ENCODE measurements at regions not wholly inside any gene's neighbourhood (a gene's known extent, or its start where the extent isn't known, plus 50 kb on each side); places are given as distances from the start of the nearest gene placed in this dataset.

DNA sequence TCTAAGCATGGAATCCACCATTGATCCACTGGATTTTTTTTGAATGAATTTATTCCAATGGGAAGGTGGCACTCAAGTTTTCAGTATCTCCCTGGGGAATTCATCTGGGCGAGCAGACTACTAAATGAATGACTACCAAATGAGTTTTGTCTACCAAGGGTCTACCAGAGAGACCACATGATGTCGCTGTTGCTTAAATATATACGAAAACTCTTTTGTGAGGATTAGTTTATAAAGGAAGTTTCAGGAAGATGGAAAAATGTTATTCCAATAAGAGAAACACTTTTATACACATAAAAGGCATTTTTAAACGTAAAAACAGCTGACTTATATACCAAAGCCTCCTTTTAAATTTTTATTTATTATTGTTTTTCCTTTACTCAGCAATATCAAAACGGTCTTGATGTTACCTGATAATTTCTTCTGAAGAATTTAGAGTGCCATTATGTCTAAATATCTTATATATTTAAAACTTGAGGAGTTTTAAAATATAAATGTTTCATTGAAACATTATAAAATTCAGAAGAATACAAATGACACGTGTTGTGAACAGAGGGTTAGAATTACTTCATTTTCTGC, 139.7 kb downstream of the HRH4 start:
- TF ChIP-seq POLR2AphosphoS5 (IDR thresholded peaks at IDR 0.05; ENCODE audit: low read depth, low read length): no peak
- no peak for TF ChIP-seq SIN3A (IDR thresholded peaks at IDR 0.05; ENCODE audit: borderline replicate concordance, insufficient read depth, low read length)
- no peak for TF ChIP-seq TAF1 (IDR thresholded peaks at IDR 0.05; ENCODE audit: borderline replicate concordance, insufficient read depth, low read length)
- no peak for TF ChIP-seq FOXP2 (optimal IDR thresholded peaks at IDR 0.05; ENCODE audit: borderline replicate concordance, extremely low read depth, extremely low read length, insufficient read depth)
- TF ChIP-seq, protein P1, sequence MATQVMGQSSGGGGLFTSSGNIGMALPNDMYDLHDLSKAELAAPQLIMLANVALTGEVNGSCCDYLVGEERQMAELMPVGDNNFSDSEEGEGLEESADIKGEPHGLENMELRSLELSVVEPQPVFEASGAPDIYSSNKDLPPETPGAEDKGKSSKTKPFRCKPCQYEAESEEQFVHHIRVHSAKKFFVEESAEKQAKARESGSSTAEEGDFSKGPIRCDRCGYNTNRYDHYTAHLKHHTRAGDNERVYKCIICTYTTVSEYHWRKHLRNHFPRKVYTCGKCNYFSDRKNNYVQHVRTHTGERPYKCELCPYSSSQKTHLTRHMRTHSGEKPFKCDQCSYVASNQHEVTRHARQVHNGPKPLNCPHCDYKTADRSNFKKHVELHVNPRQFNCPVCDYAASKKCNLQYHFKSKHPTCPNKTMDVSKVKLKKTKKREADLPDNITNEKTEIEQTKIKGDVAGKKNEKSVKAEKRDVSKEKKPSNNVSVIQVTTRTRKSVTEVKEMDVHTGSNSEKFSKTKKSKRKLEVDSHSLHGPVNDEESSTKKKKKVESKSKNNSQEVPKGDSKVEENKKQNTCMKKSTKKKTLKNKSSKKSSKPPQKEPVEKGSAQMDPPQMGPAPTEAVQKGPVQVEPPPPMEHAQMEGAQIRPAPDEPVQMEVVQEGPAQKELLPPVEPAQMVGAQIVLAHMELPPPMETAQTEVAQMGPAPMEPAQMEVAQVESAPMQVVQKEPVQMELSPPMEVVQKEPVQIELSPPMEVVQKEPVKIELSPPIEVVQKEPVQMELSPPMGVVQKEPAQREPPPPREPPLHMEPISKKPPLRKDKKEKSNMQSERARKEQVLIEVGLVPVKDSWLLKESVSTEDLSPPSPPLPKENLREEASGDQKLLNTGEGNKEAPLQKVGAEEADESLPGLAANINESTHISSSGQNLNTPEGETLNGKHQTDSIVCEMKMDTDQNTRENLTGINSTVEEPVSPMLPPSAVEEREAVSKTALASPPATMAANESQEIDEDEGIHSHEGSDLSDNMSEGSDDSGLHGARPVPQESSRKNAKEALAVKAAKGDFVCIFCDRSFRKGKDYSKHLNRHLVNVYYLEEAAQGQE (IDR thresholded peaks at IDR 0.05; ENCODE audit: insufficient read depth in 1 of 2, low read depth in 2 of 2, low read length in 2 of 2): no peak

DNA sequence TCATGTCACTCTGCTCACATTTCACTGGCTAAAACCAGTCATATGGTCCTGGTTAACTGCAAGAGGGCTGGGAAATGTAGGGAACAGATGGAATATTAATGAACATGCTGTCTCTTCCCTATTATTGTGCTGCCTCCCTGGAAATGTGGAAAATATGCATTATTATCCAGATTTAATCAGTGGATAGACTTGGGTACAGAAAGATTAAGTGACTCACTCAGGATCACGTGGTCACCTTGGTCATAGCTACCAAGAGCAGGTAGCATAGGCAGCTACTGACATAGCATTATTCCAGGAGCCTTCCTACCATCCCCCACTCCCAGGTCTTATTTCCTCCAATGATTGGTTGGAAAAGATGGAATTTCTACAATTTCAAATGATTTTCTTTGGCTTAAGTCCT, 141.1 kb downstream of the HRH4 start:
- TF ChIP-seq SIN3A (IDR thresholded peaks at IDR 0.05; ENCODE audit: borderline replicate concordance, insufficient read depth, low read length): no peak

DNA sequence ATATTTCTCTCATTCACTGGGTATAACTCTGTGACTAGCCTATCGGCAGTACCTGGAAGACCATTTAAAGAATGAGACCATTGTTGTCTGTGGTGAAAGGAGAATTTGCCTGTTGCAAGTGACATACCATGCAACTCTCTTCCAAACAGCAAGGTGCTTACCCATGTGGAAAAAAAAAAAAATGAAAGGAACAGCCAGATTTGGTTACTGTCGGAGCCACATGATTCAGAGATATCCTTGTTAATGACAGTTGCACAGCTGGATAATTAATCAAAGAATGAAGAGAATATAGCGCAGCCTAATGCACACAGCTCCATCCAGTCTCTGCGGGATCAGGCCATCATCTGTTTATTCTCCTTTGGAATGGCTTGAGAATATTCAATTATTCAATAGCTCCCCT, 141.8 kb downstream of the HRH4 start:
- TF ChIP-seq SIN3A (IDR thresholded peaks at IDR 0.05; ENCODE audit: borderline replicate concordance, insufficient read depth, low read length) (no peak), TAF1 (IDR thresholded peaks at IDR 0.05; ENCODE audit: borderline replicate concordance, insufficient read depth, low read length) (no peak), FOXP2 (optimal IDR thresholded peaks at IDR 0.05; ENCODE audit: borderline replicate concordance, extremely low read depth, extremely low read length, insufficient read depth) (no peak), POLR2AphosphoS5 (IDR thresholded peaks at IDR 0.05; ENCODE audit: low read depth, low read length) (no peak)
- TF ChIP-seq, protein P1 (IDR thresholded peaks at IDR 0.05; ENCODE audit: insufficient read depth in 1 of 2, low read depth in 2 of 2, low read length in 2 of 2): no peak

DNA sequence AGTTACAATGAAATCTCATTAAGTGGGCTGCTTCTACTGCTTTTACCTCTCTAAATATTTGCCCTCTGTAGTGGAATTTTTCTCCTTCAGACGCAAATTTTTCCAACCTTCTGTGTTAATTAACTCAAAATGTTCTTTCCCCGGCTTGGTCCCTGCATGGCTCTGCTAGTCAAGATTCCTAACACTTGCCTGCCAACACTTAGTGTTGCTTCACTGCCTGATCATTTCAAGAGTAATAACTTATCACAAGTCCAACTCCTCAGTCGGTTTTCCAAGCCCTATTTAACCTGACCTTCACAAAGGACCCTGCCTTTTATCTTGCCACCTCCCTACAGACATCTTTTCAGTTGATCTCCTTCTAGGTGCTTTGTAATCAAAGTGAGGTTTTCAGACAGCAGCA, 142.7 kb downstream of the HRH4 start:
- TF ChIP-seq FOXP2 (optimal IDR thresholded peaks at IDR 0.05; ENCODE audit: borderline replicate concordance, extremely low read depth, extremely low read length, insufficient read depth) (no peak), SIN3A (IDR thresholded peaks at IDR 0.05; ENCODE audit: borderline replicate concordance, insufficient read depth, low read length) (no peak), POLR2AphosphoS5 (IDR thresholded peaks at IDR 0.05; ENCODE audit: low read depth, low read length) (no peak)
- TF ChIP-seq, protein P1 (IDR thresholded peaks at IDR 0.05; ENCODE audit: insufficient read depth in 1 of 2, low read depth in 2 of 2, low read length in 2 of 2): no peak

DNA sequence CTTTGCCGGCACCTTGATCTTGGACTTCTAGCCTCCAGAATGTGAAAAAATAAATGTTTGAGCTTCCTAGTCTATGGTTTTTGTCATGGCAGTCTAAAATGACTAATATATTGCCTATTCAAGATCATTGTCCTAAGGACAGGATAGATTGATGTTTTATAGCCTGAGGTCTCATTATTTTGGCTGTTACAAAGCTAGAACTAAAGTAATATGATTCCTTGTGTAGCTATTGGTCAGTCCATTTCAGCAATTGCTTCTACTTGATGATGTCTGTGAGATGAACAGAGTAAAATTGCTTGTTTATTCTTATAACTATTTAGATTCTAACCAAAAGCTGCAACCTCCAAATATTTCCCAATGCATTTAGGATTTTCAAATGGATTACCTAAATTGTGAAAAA, 145.0 kb downstream of the HRH4 start:
- TF ChIP-seq FOXP2 (optimal IDR thresholded peaks at IDR 0.05; ENCODE audit: borderline replicate concordance, extremely low read depth, extremely low read length, insufficient read depth): no peak
- TF ChIP-seq TAF1 (IDR thresholded peaks at IDR 0.05; ENCODE audit: borderline replicate concordance, insufficient read depth, low read length): no peak
- TF ChIP-seq, protein P1 (IDR thresholded peaks at IDR 0.05; ENCODE audit: insufficient read depth in 1 of 2, low read depth in 2 of 2, low read length in 2 of 2): no peak
- no peak for TF ChIP-seq POLR2AphosphoS5 (IDR thresholded peaks at IDR 0.05; ENCODE audit: low read depth, low read length)
- TF ChIP-seq SIN3A (IDR thresholded peaks at IDR 0.05; ENCODE audit: borderline replicate concordance, insufficient read depth, low read length): no peak
